ENCODE measurements at regions not wholly inside any gene's neighbourhood (a gene's known extent, or its start where the extent isn't known, plus 50 kb on each side); places are given as distances from the start of the nearest gene placed in this dataset.

- Histone ChIP-seq H3K4me1 (ENCODE audit: control insufficient read depth, low read length) (no peaks in the 10 kb centered on the region), H3K27me3 (ENCODE audit: control insufficient read depth, low read length) (no peaks in the 10 kb centered on the region), H3K9me3 (ENCODE audit: control insufficient read depth, insufficient read depth, low read length) (no peaks in the 10 kb centered on the region), H3K79me2 (ENCODE audit: control insufficient read depth, low read length) (no peaks in the 10 kb centered on the region), H4K20me1 (ENCODE audit: control insufficient read depth, insufficient read depth, low read depth, low read length) (no peaks in the 10 kb centered on the region), H3K36me3 (ENCODE audit: control insufficient read depth, low read length) (no peaks in the 10 kb centered on the region), H3K27ac (ENCODE audit: low read depth, low read length) (no peak overlapping the region), H3F3A (ENCODE audit: control insufficient read depth, insufficient read depth) (no peaks in the 10 kb centered on the region), H3K4me2 (ENCODE audit: low read length) (no peak overlapping the region), H3K9me2 (replicated peaks; ENCODE audit: control insufficient read depth, low read length) (no peaks in the 10 kb centered on the region), H3K4me3 (ENCODE audit: low read length) (no peak overlapping the region)
- no peak for TF ChIP-seq EZH2phosphoT487 (IDR thresholded peaks at IDR 0.05; ENCODE audit: borderline replicate concordance, low read length)
- TF ChIP-seq CTCF (IDR thresholded peaks at IDR 0.05; ENCODE audit: low read depth, low read length, poor library complexity, severe bottlenecking), result no peak
These were observed 553.2 kb downstream of the DTWD2 start for GRCh38 chr5:118435131-118435530.

GRCh38 chr5:118434522-118434921 lies 553.8 kb downstream of the DTWD2 start:
- no peaks in the 10 kb centered on the region for H3K4me1 ChIP-seq (ENCODE audit: control insufficient read depth, low read length)
- no peaks in the 10 kb centered on the region for H3K9me3 ChIP-seq (ENCODE audit: control insufficient read depth, insufficient read depth, low read length)
- H3K27me3 ChIP-seq (ENCODE audit: control insufficient read depth, low read length), result no peaks in the 10 kb centered on the region
- TF ChIP-seq EZH2phosphoT487 (IDR thresholded peaks at IDR 0.05; ENCODE audit: borderline replicate concordance, low read length) (no peak), CTCF (IDR thresholded peaks at IDR 0.05; ENCODE audit: low read depth, low read length, poor library complexity, severe bottlenecking) (no peak)
- no peaks in the 10 kb centered on the region for H3K79me2 ChIP-seq (ENCODE audit: control insufficient read depth, low read length)
- H3F3A ChIP-seq (ENCODE audit: control insufficient read depth, insufficient read depth), result no peaks in the 10 kb centered on the region
- no peaks in the 10 kb centered on the region for H4K20me1 ChIP-seq (ENCODE audit: control insufficient read depth, insufficient read depth, low read depth, low read length)
- H3K4me2 ChIP-seq (ENCODE audit: low read length), result no peak overlapping the region
- no peaks in the 10 kb centered on the region for H3K9me2 ChIP-seq (replicated peaks; ENCODE audit: control insufficient read depth, low read length)
- no peak overlapping the region for H3K4me3 ChIP-seq (ENCODE audit: low read length)
- no peaks in the 10 kb centered on the region for H3K36me3 ChIP-seq (ENCODE audit: control insufficient read depth, low read length)
- no peak overlapping the region for H3K27ac ChIP-seq (ENCODE audit: low read depth, low read length)

GRCh38 chr5:118430076-118430475 lies 558.3 kb downstream of the DTWD2 start:
- Histone ChIP-seq H3F3A (ENCODE audit: control insufficient read depth, insufficient read depth) (no peaks in the 10 kb centered on the region), H3K9me2 (replicated peaks; ENCODE audit: control insufficient read depth, low read length) (no peaks in the 10 kb centered on the region), H3K27ac (ENCODE audit: low read depth, low read length) (no peak overlapping the region), H3K36me3 (ENCODE audit: control insufficient read depth, low read length) (no peaks in the 10 kb centered on the region), H3K9me3 (ENCODE audit: control insufficient read depth, insufficient read depth, low read length) (no peaks in the 10 kb centered on the region), H4K20me1 (ENCODE audit: control insufficient read depth, insufficient read depth, low read depth, low read length) (no peaks in the 10 kb centered on the region), H3K4me3 (ENCODE audit: low read length) (no peak overlapping the region), H3K4me1 (ENCODE audit: control insufficient read depth, low read length) (no peaks in the 10 kb centered on the region), H3K4me2 (ENCODE audit: low read length) (no peak overlapping the region), H3K27me3 (ENCODE audit: control insufficient read depth, low read length) (no peaks in the 10 kb centered on the region), H3K79me2 (ENCODE audit: control insufficient read depth, low read length) (no peaks in the 10 kb centered on the region)
- TF ChIP-seq EZH2phosphoT487 (IDR thresholded peaks at IDR 0.05; ENCODE audit: borderline replicate concordance, low read length) (no peak), CTCF (IDR thresholded peaks at IDR 0.05; ENCODE audit: low read depth, low read length, poor library complexity, severe bottlenecking) (no peak)

- Histone ChIP-seq H3K4me1 (ENCODE audit: control insufficient read depth, low read length) (no peaks in the 10 kb centered on the region), H3K27me3 (ENCODE audit: control insufficient read depth, low read length) (no peaks in the 10 kb centered on the region), H3K27ac (ENCODE audit: low read depth, low read length) (no peak overlapping the region), H3K9me3 (ENCODE audit: control insufficient read depth, insufficient read depth, low read length) (no peaks in the 10 kb centered on the region), H3K79me2 (ENCODE audit: control insufficient read depth, low read length) (no peaks in the 10 kb centered on the region), H3K36me3 (ENCODE audit: control insufficient read depth, low read length) (no peaks in the 10 kb centered on the region), H3F3A (ENCODE audit: control insufficient read depth, insufficient read depth) (no peaks in the 10 kb centered on the region), H3K9me2 (replicated peaks; ENCODE audit: control insufficient read depth, low read length) (no peaks in the 10 kb centered on the region), H3K4me2 (ENCODE audit: low read length) (no peak overlapping the region), H4K20me1 (ENCODE audit: control insufficient read depth, insufficient read depth, low read depth, low read length) (no peaks in the 10 kb centered on the region), H3K4me3 (ENCODE audit: low read length) (no peak overlapping the region)
- TF ChIP-seq CTCF (IDR thresholded peaks at IDR 0.05; ENCODE audit: low read depth, low read length, poor library complexity, severe bottlenecking) (no peak), EZH2phosphoT487 (IDR thresholded peaks at IDR 0.05; ENCODE audit: borderline replicate concordance, low read length) (no peak)
These were observed 580.4 kb downstream of the DTWD2 start for GRCh38 chr5:118407958-118408357.
